ENCODE measurements at regions not wholly inside any gene's neighbourhood (a gene's known extent, or its start where the extent isn't known, plus 50 kb on each side); places are given as distances from the start of the nearest gene placed in this dataset.
"Not testable (repeated sequence)": the region's sequence is repeated elsewhere in the genome, so short reads cannot be mapped to it uniquely, and the experiment has no call there.

DNA sequence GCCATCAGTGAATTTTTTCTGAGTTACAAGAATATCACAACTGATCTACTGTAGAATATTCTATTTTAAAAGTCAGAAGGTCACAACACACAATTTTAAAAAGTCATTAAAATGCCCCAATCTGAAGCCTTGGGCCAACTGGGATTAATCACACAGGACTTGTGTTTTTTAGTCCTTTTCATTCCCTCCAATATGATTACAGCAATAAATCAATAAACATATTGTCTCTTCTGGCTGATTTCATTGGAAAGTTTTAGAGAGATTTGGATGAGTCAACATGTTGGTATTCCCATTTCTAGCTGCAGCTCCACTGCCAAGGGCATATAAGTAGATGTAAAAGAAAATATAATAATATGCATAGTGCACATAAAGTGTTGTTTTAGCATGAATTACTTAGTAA is 85.8 kb downstream of the NIBAN1 start:
- no peak for DNase-seq (ENCODE audit: low spot score)

DNA sequence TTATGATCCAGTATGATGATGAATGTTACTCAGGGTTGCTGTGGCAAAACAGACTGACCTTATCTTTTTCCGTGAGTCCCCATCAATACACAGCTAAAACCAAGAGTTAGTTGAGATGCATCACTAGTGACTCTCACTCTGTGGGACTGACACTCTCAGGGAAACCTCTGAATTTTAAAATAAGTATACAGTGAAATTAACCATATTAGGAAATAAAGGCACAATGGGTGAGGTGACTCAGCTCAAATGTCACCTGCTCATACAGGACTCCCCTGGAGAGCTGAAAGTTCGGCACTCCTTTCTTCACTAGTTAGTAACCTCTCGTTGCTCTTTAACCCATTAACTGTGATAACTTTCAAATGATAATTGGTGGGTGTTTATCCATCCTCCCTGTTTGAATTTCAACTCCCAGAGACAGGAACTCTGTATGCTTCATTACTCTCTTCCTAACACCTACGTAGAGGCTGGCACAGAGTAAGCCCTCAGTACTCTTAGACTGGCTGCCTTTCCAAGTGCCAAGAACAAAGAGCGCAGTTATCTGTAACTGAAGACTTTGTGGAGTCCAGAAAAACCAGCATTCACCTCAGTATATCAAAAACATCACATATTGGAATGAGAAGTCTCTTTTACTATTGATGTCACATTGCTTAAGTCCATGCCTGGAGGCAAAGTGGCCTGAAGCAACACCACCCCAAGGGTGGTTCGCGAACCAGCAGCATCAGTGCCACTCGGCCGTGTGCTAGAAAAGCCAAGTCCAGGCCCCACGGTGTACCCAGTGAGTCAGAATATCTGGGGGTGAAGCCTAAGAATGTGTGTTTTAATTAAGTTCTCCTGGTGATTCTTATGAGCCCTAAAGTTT is 91.1 kb downstream of the NIBAN1 start:
- no peak for DNase-seq (ENCODE audit: low spot score)

DNA sequence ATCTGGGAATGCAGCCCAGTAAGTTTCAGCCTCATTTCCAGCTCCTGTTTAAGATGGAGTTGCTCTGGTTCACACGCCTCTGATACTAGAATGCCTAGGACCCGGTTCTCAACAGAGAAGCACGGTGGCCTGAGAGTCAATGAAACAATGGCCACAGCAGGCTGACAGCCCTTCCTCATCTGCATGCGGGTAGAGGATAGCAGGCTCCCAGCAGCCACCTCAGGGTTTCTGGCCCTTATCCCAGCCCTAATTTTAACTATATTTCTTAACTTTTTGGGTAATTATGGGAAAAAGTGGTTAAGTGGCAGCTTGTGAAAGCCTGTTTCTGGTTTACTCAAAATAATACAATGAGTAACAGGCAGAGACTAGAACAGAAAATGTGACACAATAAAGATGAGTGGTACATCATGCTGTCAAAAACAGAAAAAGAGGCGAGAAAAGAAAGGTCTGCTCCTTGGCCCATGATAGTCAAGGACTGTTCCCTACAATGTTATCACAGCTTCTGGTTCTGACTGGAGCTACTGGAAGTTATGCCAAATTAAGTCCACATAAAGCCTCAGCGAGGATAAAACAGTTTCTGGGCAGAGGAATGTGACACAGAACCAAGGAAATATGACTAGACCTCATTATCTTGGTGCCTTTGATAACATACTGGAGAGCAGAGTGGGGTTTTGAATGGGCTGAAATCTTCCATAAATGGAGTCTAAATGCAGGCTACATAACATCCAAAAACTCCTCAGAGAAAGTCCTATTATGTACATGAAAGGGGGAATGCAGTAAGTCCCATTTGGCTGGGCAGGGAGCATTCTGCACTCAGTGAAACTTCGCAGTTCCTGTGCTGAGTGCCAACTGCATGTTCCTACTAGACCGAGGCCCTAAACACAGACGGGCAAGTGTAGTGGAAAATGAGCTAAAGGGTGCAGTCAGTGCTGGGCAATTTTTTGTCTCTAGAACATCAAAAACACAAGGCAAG is 92.1 kb downstream of the NIBAN1 start:
- no peak for DNase-seq (ENCODE audit: low spot score)

DNA sequence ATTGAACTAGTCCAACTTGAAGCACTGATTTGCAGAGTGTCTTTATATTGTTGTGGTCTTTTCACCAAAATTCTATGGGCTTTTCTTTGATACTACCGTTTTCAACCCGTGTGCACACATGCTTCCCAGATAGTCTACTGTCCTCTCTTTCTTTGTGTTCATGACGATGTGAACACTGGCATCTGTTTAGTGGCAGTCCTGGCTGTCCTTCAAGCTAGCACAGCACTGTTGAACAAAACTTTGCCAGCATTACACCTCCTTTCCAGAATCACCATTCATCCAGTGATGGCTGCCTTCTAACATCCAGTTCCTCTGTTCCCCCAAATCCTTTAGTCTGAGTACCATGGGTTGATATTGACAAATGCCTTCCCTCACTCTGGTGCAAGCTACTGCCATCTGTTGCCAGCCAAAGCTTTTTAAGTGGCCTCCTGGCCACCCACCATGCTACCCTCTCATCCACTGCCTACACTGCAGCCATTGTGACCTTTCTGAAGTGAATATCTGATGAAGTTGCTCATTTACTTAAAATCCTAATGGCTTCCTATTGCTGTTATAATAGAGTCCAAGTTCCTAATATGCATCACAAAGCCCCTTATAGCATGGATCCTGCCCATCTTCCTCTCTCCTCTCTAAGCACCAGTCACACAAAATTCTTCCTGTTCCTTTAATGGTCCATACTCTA is 94.3 kb downstream of the NIBAN1 start:
- DNase-seq (ENCODE audit: low spot score): no peak

DNA sequence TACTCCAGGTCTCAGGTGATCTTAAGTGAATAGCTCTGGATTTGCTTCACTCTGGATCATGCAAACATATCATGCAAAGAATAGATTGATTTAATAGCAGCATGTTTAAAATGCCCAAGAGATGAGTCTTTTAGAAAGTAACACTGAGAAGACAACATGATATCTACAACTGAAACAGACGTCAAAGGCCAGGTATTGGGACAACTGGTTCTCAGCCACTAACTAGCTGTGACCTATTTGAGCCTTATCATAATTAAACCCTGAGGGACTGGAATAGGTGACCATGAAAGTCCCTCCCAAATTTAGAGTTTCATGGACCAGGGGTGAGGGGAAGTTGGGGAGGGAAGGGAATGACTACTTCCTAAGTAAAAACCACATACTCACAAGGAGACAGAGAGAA is 95.7 kb downstream of the NIBAN1 start:
- no peak for DNase-seq (ENCODE audit: low spot score)

DNA sequence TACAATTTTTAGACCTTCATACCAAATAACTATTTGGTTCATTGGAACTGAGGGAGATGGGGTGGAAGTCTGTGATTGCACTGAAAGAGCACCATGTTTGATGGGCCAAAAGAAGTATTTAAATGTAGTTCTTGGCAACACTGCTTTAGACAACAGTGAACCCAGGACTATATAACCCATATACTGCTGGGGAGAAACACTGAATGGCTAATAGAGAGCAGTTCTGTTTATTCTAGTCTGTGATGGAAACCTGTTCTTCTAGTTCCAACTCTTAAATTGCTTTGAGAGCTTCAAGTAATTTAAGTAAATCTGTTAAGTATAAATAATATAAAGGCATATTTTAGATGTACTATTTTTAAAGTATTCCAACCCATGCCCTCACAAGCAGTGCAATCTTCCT is 96.3 kb downstream of the NIBAN1 start:
- DNase-seq (ENCODE audit: low spot score): no peak

DNA sequence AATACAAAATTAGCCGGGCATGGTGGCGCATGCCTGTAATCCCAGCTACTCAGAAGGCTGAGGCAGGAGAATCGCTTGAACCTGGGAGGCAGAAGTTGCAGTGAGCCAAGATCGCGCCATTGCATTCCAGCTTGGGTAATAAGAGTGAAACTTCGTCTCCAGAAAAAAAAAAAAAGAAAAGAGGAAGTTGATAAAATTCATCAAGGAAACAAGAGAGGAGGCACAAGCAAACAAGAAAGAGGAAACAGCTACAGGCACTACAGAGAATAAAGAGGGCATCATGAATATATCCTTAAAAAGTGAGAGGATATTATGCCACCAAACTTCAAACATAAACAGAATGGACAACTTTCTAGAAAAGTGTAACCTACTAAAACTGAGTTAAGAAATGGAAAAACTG is 98.3 kb downstream of the NIBAN1 start:
- not testable (repeated sequence) for DNase-seq (ENCODE audit: low spot score)

DNA sequence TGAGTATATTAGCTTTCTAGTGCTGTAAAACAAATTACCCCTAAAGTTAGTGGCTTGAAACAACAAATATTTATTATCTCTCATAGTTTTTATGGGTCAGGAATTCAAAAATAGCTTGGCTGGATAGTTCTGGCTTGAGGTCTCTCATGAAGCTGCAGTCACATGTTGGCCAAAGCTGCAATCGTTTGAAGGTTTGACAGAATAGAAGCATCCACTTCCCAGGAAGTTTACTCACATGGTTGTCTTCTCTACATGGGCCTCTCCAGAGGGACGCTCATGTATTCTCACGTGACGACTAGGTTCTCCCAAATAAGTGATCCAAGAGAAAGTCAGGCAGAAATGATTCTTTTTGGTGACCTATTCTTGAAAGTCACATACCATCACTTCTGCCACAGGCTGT is 99.1 kb downstream of the NIBAN1 start:
- no peak for DNase-seq (ENCODE audit: low spot score)

DNA sequence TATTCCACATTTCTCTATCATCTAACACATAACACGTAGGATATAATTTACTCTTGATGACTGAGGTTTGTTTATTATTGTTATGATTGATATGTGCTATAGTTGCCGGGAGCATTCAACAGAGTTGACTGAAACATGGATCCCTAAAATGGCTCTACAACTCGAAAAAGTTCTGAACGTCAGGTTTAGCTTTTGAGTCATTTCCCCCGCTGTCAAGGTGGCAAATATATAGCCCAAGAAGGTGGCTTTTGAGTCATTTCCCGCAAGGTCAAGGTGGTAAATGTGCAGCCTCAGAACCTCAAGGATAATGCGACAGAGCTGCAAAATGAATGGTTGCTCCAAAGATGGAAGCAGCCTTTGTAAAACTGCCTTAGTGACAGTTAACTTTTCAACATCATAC is 104.0 kb downstream of the NIBAN1 start:
- no peak for DNase-seq (ENCODE audit: low spot score)

DNA sequence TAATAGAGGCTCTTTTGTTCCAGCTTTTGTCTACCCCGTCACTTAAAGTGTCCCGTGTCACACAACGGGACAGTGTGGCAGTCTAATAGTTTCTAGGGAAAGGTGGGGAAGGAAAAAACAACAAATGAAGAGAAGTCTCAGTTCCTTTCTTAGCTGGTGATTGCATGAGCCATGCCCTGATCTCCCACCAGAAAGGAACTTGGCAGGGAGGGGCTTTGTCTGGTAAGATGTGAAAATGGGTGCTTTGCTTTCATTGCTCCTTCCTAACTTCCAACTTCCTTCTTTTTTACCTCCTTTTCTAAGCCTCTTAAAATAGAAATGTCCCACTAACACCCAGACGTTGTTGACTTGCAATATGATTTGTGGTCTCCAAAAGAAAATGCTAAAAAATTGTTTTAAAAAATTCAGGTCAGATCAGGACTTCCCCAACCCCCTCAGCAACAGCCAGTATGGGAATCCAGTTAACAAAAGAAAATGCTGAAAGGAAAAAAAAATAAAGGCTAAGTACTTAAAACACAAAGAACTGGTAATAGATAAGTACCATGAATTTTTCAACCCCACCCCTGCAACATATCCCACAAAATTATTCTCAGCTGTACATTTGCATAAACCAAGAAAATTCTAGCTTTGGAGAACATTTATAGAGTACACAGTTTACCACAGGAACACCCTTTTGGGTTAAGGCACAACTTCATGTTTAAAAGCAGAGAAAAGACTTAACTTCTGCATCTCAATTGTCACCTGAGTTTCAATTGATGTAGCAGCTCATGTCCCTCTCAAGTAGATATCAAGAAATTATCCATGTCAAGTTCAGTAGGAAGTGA is 106.2 kb downstream of the NIBAN1 start:
- DNase-seq (ENCODE audit: low spot score): no peak

DNA sequence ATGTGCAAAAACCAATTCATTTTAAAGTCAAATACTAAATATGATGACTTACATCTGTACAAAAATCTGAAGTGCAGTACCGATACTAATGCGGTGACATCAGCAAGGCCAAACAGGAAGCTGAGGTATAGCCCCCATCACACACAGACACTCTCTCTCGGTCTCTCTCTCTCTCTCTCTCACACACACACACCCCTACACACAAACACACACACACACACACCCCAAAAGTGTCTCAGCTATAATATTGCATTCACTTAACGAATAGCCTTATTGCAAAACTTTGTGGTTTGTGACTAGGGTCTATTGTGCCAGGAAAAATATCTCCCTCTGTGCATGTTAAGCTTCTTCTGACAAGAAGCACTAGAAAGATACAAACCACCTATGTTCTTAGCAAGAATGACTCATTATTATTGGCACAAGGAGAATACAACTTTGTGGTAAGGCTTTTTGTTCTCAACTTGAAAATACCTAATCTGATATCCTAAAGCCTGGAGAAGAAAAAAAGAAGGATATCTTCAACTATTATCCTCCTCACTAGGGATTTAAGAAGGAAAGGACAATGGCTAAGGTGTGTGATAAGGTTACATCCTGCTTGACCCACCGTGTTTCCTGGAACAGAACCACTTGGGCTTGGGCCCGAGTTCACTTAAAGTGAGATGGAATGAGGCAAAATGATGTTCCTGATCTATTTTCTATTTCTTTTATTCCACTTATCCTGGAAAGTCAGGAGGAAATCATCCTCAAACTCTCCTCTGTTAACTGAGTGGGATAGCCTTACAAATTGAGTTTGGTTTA is 107.1 kb downstream of the NIBAN1 start:
- DNase-seq (ENCODE audit: low spot score): no peak

DNA sequence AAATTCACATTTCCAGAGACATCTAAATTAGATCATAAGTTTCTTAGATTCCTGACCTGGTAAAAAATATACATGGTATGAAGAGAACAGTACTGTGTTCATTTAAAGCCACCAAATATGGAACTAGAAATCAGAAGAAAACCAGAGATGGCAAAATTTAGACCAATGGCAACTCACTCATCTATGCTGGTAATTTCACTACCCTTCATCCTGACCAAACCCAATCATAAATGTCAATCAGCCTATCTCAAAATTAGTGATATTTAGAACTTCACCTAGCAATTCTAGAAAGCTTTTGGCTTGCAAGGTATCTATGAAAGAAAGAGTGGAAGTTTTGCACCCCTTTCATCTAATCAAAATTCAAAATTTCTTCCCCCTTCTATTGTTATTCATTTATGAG is 107.7 kb downstream of the NIBAN1 start:
- DNase-seq (ENCODE audit: low spot score): no peak

DNA sequence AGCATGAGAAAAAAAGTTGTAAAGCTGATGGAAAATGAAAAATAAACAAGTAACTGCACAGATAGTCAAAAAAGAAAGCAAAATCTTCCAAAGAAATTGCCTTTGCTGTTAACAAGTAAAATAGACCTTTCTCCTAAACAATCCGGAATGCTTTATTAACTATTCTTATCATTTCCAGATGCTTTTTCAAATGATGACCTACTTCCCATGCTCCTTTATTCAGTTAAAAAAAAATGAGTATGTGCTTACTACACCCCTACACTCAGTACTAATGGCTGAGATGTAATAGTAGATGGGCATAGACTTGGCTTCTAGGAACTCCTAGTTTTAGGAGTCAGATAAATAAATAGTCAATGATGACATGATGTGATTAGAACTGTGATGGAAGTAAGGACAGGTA is 108.5 kb downstream of the NIBAN1 start:
- no peak for DNase-seq (ENCODE audit: low spot score)

DNA sequence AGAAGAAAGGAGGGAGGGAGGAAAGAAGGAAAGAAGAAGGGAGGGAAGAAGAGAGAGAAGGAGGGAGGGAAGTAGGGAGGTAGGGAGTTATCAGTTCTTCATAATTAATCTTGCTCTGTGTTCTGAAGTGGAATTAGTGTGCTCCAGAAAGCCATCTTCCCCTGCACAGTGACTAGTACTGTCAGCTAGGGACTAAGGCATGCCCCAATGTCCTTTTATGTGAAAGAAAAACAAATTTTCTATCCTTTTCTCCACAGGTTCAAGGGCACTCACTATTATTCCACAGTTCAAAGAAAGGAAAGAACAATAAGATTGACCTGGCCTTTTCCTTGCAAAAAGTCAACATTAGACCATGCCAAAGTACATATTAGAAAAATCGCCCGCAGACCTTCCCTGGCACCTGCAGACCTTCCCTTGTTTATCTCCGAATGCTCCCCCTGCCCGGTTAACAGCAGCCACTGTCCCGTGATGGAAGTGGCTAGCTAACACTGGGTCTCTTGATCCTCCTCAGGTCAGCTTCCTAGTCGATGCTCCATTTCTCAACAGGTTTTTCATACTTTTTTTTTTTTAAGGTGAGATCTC is 107.2 kb upstream of the EDEM3 start:
- DNase-seq (ENCODE audit: low spot score): no peak

DNA sequence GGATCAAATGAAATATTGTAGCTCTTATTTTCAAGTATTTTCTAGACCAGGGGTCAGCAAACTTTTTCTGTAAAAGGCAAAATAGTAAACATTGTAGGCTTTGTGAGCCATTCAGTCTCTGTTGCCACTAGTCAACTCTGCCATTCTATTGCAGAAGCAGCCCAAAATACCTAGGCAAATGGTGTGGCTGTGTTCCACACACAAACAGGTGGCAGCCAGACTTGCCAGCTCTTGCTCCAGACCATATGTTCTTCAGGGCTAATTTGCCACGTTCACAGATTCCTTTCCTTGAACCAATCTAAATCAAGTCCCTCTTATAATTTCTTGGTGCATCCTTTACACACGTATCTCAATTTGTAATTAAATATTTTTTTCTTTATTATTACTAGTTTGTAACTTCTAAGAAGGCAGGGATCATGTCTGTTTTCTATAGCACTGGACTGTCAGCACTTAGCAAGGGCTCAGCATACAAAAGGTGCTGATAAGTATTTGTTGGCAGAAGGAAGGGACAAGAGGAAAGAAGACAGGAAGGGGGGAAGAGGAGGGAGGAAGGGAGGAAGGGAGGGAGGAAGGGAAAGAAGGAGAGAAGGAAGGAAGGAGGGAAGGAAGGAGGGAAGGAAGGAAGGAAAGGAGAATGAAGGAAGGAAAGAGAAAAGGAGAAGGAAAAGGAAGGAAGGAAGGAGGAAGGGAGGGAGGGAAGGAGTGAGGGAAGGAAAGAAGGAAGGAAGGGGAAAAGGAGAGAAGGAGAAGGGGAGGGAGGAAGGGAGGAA is 106.5 kb upstream of the EDEM3 start:
- no peak for DNase-seq (ENCODE audit: low spot score)

DNA sequence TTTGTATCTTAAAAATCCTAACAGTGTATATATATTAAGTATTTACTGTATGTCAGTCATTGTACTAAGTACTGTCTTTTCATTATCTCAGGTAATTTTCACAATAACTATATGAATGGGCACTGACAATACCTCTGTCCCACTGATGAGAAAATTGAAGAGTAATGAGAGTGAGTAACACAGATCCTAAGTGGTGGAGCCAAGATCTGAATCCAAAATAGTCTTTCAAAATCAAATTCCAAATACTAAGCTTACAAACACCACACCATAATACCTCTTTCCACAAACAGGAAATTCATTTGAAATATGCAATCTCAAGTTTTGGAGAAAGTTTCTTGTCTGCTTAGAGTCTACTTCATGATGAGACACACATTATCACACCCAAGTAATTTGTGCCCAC is 105.9 kb upstream of the EDEM3 start:
- DNase-seq (ENCODE audit: low spot score): no peak

DNA sequence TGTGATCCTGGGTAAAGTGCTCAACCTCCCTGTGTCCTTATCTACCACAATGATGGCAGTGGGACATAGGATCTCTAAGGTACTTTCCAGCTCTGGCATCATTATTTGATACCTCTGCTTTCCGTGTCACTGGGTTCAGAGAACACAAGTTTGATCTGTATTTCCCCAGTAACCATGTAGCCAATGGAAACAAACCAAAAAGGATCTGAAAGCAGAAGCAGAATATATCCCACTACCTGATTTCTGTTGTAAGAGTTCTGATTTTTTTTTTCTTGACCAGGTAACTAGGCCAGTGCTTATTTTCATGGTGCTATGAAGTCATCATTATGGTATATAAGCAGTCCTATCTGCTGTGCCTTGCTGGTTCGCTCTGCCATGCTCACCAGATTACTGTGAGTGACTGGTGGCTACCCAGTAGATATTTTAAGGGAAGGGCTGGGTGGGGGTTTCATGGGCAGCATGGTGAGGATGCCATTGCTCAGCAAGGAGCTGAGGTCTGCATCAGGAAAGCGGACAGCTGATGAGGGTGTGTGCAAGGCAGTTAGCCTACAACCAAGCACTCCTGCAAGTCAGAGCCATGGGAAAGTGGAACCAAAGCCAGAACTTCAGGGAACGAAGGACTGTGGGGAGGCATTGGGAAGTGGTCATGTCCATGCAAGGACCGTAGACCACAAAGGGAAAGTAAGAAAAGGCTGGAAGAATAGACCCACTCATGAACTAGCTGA is 104.9 kb upstream of the EDEM3 start:
- no peak for DNase-seq (ENCODE audit: low spot score)

DNA sequence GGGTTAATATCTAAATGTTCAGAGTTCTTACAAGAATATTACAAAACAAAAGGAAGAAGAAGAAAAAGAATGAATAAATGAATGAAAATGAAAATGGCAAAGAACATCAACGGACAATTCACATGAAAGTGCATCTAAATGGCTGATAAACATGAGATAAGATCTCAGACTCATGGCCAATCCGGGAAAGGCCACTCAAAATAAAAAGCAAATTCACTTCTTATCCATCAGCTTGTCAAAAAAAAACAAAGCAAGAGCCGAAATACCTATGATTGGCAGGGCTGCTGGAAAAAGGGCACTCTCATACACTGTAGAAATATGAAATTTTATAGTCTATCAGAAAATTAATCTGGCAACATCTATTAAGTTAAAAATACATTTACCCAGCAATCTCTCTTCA is 103.6 kb upstream of the EDEM3 start:
- DNase-seq (ENCODE audit: low spot score): no peak
